ENCODE measurements at regions not wholly inside any gene's neighbourhood (a gene's known extent, or its start where the extent isn't known, plus 50 kb on each side); places are given as distances from the start of the nearest gene placed in this dataset.

- Histone ChIP-seq H3K27me3 (no peaks in the 10 kb centered on the region), H3K4me3 (no peak overlapping the region), H3K9me3 (peaks cover 0 to 12% (median 0%) of the 10 kb centered on the region in 3 donors), H3K36me3 (no peaks in the 10 kb centered on the region), H3K4me1 (no peaks in the 10 kb centered on the region), H3K27ac (no peak overlapping the region)
- intact Hi-C loops (cut with DNase I), result no loop called here
- no peak for TF ChIP-seq POLR2A (IDR thresholded peaks at IDR 0.05)
- TF ChIP-seq, protein P1, sequence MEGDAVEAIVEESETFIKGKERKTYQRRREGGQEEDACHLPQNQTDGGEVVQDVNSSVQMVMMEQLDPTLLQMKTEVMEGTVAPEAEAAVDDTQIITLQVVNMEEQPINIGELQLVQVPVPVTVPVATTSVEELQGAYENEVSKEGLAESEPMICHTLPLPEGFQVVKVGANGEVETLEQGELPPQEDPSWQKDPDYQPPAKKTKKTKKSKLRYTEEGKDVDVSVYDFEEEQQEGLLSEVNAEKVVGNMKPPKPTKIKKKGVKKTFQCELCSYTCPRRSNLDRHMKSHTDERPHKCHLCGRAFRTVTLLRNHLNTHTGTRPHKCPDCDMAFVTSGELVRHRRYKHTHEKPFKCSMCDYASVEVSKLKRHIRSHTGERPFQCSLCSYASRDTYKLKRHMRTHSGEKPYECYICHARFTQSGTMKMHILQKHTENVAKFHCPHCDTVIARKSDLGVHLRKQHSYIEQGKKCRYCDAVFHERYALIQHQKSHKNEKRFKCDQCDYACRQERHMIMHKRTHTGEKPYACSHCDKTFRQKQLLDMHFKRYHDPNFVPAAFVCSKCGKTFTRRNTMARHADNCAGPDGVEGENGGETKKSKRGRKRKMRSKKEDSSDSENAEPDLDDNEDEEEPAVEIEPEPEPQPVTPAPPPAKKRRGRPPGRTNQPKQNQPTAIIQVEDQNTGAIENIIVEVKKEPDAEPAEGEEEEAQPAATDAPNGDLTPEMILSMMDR (IDR thresholded peaks at IDR 0.05), result no peak
- DNase-seq, result no peak
- WGBS, 2 donors, result 41 to 61% methylated on average over 4 of the region's 4 CpGs
These were observed 58.2 kb downstream of the MEX3B start for GRCh38 chr15:81987628-81988027.

GRCh38 chr15:81983497-81983896, 62.3 kb downstream of the MEX3B start:
- H3K36me3 ChIP-seq, result no peaks in the 10 kb centered on the region
- no peaks in the 10 kb centered on the region for H3K9me3 ChIP-seq
- no peak overlapping the region for H3K4me3 ChIP-seq
- H3K27ac ChIP-seq, result no peak overlapping the region
- DNase-seq, result no peak
- intact Hi-C loops (cut with DNase I), result no loop called here
- H3K4me1 ChIP-seq, result no peaks in the 10 kb centered on the region
- no peaks in the 10 kb centered on the region for H3K27me3 ChIP-seq
- WGBS, 2 donors, result 84% methylated on average over 10 of the region's 10 CpGs
- TF ChIP-seq, protein P1 (IDR thresholded peaks at IDR 0.05), result no peak
- TF ChIP-seq POLR2A (IDR thresholded peaks at IDR 0.05), result no peak

DNA sequence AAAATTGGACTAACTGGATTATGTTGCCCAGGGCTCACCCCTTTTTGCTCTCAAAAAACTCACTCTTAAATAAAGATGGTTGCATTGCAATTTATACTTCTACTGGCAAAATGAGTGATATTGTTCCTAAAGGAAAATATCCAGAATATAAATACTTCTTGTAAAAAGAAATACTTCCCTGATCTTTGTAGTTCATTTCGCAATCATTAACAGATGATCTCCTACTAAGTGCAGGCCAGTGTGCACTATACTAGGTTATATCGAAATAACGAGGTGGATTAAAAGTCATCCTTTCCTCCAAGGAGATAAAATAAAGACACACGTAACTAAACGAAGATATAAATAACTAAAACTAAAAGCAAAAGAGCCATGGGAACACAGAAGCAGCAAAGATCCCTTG, 63.0 kb downstream of the MEX3B start:
- whole genome bisulfite sequencing, 2 donors, result 88 to 89% methylated on average over 5 of the region's 5 CpGs
- H3K9me3 ChIP-seq, result peaks cover 0 to 4% (median 3%) of the 10 kb centered on the region in 3 donors
- no peaks in the 10 kb centered on the region for H3K27me3 ChIP-seq
- no peaks in the 10 kb centered on the region for H3K4me1 ChIP-seq
- intact Hi-C loops (cut with DNase I), result no loop called here
- H3K4me3 ChIP-seq, result no peak overlapping the region
- TF ChIP-seq, protein P1 (IDR thresholded peaks at IDR 0.05), result no peak
- TF ChIP-seq POLR2A (IDR thresholded peaks at IDR 0.05), result no peak
- H3K36me3 ChIP-seq, result no peaks in the 10 kb centered on the region
- H3K27ac ChIP-seq, result no peak overlapping the region
- no peak for DNase-seq

GRCh38 chr15:81981908-81982307, 63.9 kb downstream of the MEX3B start:
- 36 to 48% methylated on average over 3 of the region's 3 CpGs for WGBS, 2 donors
- no peaks in the 10 kb centered on the region for H3K4me1 ChIP-seq
- DNase-seq, result no peak
- H3K4me3 ChIP-seq, result no peak overlapping the region
- intact Hi-C loops (cut with DNase I), result no loop called here
- H3K27ac ChIP-seq, result no peak overlapping the region
- no peaks in the 10 kb centered on the region for H3K27me3 ChIP-seq
- H3K36me3 ChIP-seq, result no peaks in the 10 kb centered on the region
- H3K9me3 ChIP-seq, result peaks cover 0 to 9% (median 9%) of the 10 kb centered on the region in 3 donors
- TF ChIP-seq POLR2A (IDR thresholded peaks at IDR 0.05), result no peak

- WGBS, 2 donors, result 83 to 95% methylated on average over 1 of the region's 1 CpG
- Histone ChIP-seq H3K4me1 (no peaks in the 10 kb centered on the region), H3K9me3 (peaks cover 0 to 9% (median 9%) of the 10 kb centered on the region in 3 donors), H3K27ac (no peak overlapping the region), H3K4me3 (no peak overlapping the region), H3K36me3 (no peaks in the 10 kb centered on the region), H3K27me3 (no peaks in the 10 kb centered on the region)
- intact Hi-C loops (cut with DNase I), result no loop called here
- TF ChIP-seq POLR2A (IDR thresholded peaks at IDR 0.05), result no peak
- TF ChIP-seq, protein P1 (IDR thresholded peaks at IDR 0.05), result no peak
- no peak for DNase-seq
These were observed 68.4 kb downstream of the MEX3B start for GRCh38 chr15:81977464-81977863.

- H3K9me3 ChIP-seq, result no peaks in the 10 kb centered on the region
- H3K27ac ChIP-seq, result no peak overlapping the region
- no peak overlapping the region for H3K4me3 ChIP-seq
These were observed 77.1 kb downstream of the MEX3B start for GRCh38 chr15:81968691-81969090.

More at GRCh38 chr15:81968691-81969090, 77.1 kb downstream of the MEX3B start:
- no peaks in the 10 kb centered on the region for H3K36me3 ChIP-seq
- no peak for DNase-seq
- WGBS, 2 donors, result 86 to 93% methylated on average over 2 of the region's 2 CpGs
- TF ChIP-seq, protein P1 (IDR thresholded peaks at IDR 0.05), result no peak
- TF ChIP-seq POLR2A (IDR thresholded peaks at IDR 0.05), result no peak
- H3K27me3 ChIP-seq, result no peaks in the 10 kb centered on the region
- intact Hi-C loops (cut with DNase I), result no loop called here
- no peaks in the 10 kb centered on the region for H3K4me1 ChIP-seq

Measured in esophagus squamous epithelium (tissue), 5 donors.